Caco-2 (cell line): ENCODE measurements at regions not wholly inside any gene's neighbourhood (a gene's known extent, or its start where the extent isn't known, plus 50 kb on each side); places are given as distances from the start of the nearest gene placed in this dataset.

Source experiments
- BruUV-seq: library from RNA; stranded (reverse); fragments of 400-500 nt; replicated peaks from 2 replicates; lab custom pipeline; 2021; lab: Mats Ljungman, UMichigan
- CTCF ChIA-PET: fragments of 300-600 bp; sonication (Branson Sonifier 250); formaldehyde crosslinking; loops from one replicate; lab custom pipeline; 2022; ENCODE audit warnings: antibody characterized with exemption; lab: Charles Lee
- POLR2A ChIA-PET: fragments of 300-600 bp; sonication (Branson Sonifier 250); formaldehyde crosslinking; loops from one replicate; lab custom pipeline; 2022; ENCODE audit warnings: antibody characterized with exemption; lab: Charles Lee
- DNase-seq, 2 experiments: peaks; one replicate each; pipeline versions ENCODE4 v3.0.0 to v3.0.0-alpha.2; 2020 to 2022
- H3K27me3 ChIP-seq: replicated peaks from 2 replicates; pipeline ENCODE4 v1.6.0; 2011; ENCODE audit warnings: low read length; ENCODE audit not compliant: control insufficient read depth, insufficient read depth
- H3K36me3 ChIP-seq: 2 replicates; pipeline ENCODE4 v1.5.1; 2011; ENCODE audit warnings: low read length; ENCODE audit not compliant: control insufficient read depth, insufficient read depth
- H3K4me1 ChIP-seq: fragments of 250-450 bp; sonication (Bioruptor Pico); 2 replicates; pipeline ENCODE4 v1.5.1; 2020; ENCODE audit warnings: mild to moderate bottlenecking
- H3K4me3 ChIP-seq: 2 replicates; pipeline ENCODE4 v1.5.1; 2011; ENCODE audit warnings: low read depth, mild to moderate bottlenecking, control low read depth, low read length
- H3K9me3 ChIP-seq: fragments of 250-450 bp; sonication (Bioruptor Pico); 2 replicates; pipeline ENCODE4 v1.5.1; 2020; ENCODE audit warnings: mild to moderate bottlenecking, moderate library complexity
- H3K27ac Mint-ChIP-seq: one replicate; pipeline ENCODE4 v1.8.0; 2022; ENCODE audit warnings: mixed read lengths; ENCODE audit not compliant: unreplicated experiment
- H3K27me3 Mint-ChIP-seq: one replicate; pipeline ENCODE4 v1.8.0; 2022; ENCODE audit warnings: mixed read lengths; ENCODE audit not compliant: insufficient read depth, unreplicated experiment
- H3K36me3 Mint-ChIP-seq: one replicate; pipeline ENCODE4 v1.8.0; 2022; ENCODE audit warnings: mild to moderate bottlenecking, mixed read lengths; ENCODE audit not compliant: insufficient read depth, unreplicated experiment
- H3K4me1 Mint-ChIP-seq: one replicate; pipeline ENCODE4 v1.8.0; 2022; ENCODE audit warnings: low read depth, mixed read lengths; ENCODE audit not compliant: unreplicated experiment
- H3K4me3 Mint-ChIP-seq: one replicate; pipeline ENCODE4 v1.8.0; 2022; ENCODE audit warnings: mild to moderate bottlenecking, moderate library complexity, mixed read lengths; ENCODE audit not compliant: unreplicated experiment
- H3K9me3 Mint-ChIP-seq: one replicate; pipeline ENCODE4 v1.8.0; 2022; ENCODE audit warnings: mixed read lengths; ENCODE audit not compliant: unreplicated experiment
- CTCF ChIP-seq, 2 experiments: fragments of 200-600 bp in 1 of 2; IDR thresholded peaks; 1 replicate in 1 of 2; 2 replicates in 1 of 2; pipeline versions ENCODE4 v1.5.1 to v1.8.0; 2011 to 2022; ENCODE audit warnings: antibody characterized with exemption in 1 of 2, control low read depth in 1 of 2, inconsistent platforms in 1 of 2, low read depth in 1 of 2, low read length in 1 of 2, mild to moderate bottlenecking in 1 of 2, moderate library complexity in 1 of 2; ENCODE audit not compliant: insufficient read depth in 1 of 2, severe bottlenecking in 1 of 2, unreplicated experiment in 1 of 2
- intact Hi-C: fragments of 100-400 bp; cut with micrococcal nuclease; formaldehyde crosslinking; loops from one replicate; pipeline ENCODE4 v1.10.0; 2022; ENCODE audit not compliant: unreplicated experiment

- POLR2A ChIA-PET = no interaction called here
- Mint-ChIP-seq H3K36me3 (no peaks in the 10 kb centered on the region), H3K27me3 (no peaks in the 10 kb centered on the region), H3K9me3 (peaks cover 10% of the 10 kb centered on the region), H3K4me3 (no peak overlapping the region), H3K4me1 (no peaks in the 10 kb centered on the region), H3K27ac (no peak overlapping the region)
- no peak for DNase-seq
- Histone ChIP-seq H3K36me3 (no peaks in the 10 kb centered on the region), H3K4me3 (no peak overlapping the region), H3K9me3 (no peaks in the 10 kb centered on the region; the same call in 1 of the 2 replicates), H3K27me3 (no peaks in the 10 kb centered on the region), H3K4me1 (no peaks in the 10 kb centered on the region)
- no TSS peak for BruUV-seq
- no peak for TF ChIP-seq CTCF (IDR thresholded peaks at IDR 0.05; ENCODE audit: insufficient read depth in 1 of 2, low read depth in 1 of 2, low read length in 1 of 2, severe bottlenecking in 1 of 2, unreplicated experiment in 1 of 2)
- CTCF ChIA-PET = interaction anchor here (0.6 kb wide), 1 partner anchor 17 kb away, joined by 3 read pairs; no protein-coding TSS in a partner anchor
- intact Hi-C loops = no loop called here
Observed at GRCh38 chr2:45224993-45225380, 215.7 kb upstream of the SIX2 start.

DNA sequence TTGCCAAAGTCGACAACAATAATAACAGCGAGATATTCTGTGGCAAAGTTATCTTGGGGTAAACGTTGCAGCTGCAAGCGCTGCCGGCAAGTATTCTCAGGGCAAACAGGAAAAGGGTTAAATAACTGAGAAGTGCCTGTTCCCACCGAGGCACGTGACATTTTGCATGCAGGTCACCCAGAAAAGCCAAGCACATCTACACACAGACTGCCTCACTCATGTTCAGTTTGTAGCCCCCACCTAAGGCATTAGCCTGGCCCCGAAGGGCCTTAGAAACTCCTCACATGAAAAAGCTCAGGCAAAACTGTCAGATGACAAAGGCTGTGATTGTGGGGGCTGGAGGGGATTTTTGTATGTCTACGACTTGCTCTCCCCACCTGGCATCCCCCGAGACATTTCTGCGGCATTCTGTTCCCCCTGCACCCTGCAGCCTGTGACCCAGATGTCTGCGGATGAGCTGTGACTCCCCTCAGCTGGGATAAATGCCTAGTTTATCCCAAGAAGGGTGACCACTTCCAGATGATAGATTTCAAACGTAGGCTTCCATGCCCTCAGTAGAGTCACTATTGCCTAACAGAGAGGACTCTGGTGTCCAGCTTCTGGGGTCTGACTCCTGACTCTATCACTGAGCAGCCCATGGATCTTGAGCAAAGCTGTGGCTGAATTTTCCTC lies 215.2 kb upstream of the SIX2 start:
- Mint-ChIP-seq H3K27me3 (no peaks in the 10 kb centered on the region), H3K9me3 (peaks cover 10% of the 10 kb centered on the region), H3K36me3 (no peaks in the 10 kb centered on the region), H3K4me3 (no peak overlapping the region), H3K27ac (no peak overlapping the region), H3K4me1 (no peaks in the 10 kb centered on the region)
- intact Hi-C loops = no loop called here
- no peaks in the 10 kb centered on the region for H3K4me1 ChIP-seq
- no peaks in the 10 kb centered on the region; the same call in 1 of the 2 replicates for H3K9me3 ChIP-seq
- DNase-seq = no peak
- H3K4me3 ChIP-seq = no peak overlapping the region
- no peaks in the 10 kb centered on the region for H3K36me3 ChIP-seq
- ChIA-PET CTCF (interaction anchor here (0.6 kb wide), 1 partner anchor 18 kb away, joined by 3 read pairs; no protein-coding TSS in a partner anchor), POLR2A (no interaction called here)
- H3K27me3 ChIP-seq = no peaks in the 10 kb centered on the region
- no peak for TF ChIP-seq CTCF (IDR thresholded peaks at IDR 0.05; ENCODE audit: insufficient read depth in 1 of 2, low read depth in 1 of 2, low read length in 1 of 2, severe bottlenecking in 1 of 2, unreplicated experiment in 1 of 2)
- no TSS peak for BruUV-seq

DNA sequence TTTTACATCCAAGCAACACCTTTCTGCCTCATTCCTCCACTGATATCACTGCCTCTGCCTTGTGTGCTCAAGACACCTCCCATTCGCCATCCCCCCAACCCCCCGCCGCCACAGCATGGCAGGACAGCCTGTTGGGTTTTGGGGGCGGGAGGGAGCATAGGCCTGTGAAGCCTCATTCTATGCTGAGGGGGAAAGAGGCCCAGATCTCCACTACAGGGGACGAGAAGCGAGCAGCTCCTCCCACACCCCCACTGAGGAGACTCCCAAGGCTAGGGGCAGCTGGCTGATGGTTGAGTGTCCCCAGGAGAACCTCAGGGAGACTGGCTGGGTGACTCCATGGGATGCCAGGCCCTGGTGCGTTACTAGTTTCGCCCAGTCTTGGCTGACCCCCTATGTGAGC lies 214.3 kb upstream of the SIX2 start:
- TF ChIP-seq CTCF (IDR thresholded peaks at IDR 0.05; ENCODE audit: insufficient read depth in 1 of 2, low read depth in 1 of 2, low read length in 1 of 2, severe bottlenecking in 1 of 2, unreplicated experiment in 1 of 2) = no peak

More for the DNA sequence above, 214.3 kb upstream of the SIX2 start:
- Mint-ChIP-seq H3K9me3 (peaks cover 10% of the 10 kb centered on the region), H3K36me3 (no peaks in the 10 kb centered on the region), H3K4me1 (peaks cover under 1% of the 10 kb centered on the region), H3K27me3 (no peaks in the 10 kb centered on the region), H3K27ac (no peak overlapping the region), H3K4me3 (no peak overlapping the region)
- H3K27me3 ChIP-seq = no peaks in the 10 kb centered on the region
- intact Hi-C loops = no loop called here
- H3K36me3 ChIP-seq = no peaks in the 10 kb centered on the region
- peaks cover 6% of the 10 kb centered on the region; the same call in 1 of the 2 replicates for H3K4me1 ChIP-seq
- no peaks in the 10 kb centered on the region; the same call in 1 of the 2 replicates for H3K9me3 ChIP-seq
- DNase-seq = no peak
- ChIA-PET CTCF (interaction anchor here (0.6 kb wide), 1 partner anchor 900 kb away, joined by 4 read pairs; no protein-coding TSS in a partner anchor), POLR2A (no interaction called here)
- no TSS peak for BruUV-seq
- no peak overlapping the region for H3K4me3 ChIP-seq
